GM12878 (cell line): ENCODE measurements at regions not wholly inside any gene's neighbourhood (a gene's known extent, or its start where the extent isn't known, plus 50 kb on each side); places are given as distances from the start of the nearest gene placed in this dataset.

Experiments
- ATAC-seq: fragments of 200-7000 bp; cut with Tn5 transposase; 3 replicates; pipeline ENCODE4 v1.9.1; 2020; ENCODE audit warnings: mild to moderate bottlenecking, moderate library complexity
- BruUV-seq: library from RNA; stranded (reverse); fragments of 400-500 nt; replicated peaks from 2 replicates; lab custom pipeline; 2021; lab: Mats Ljungman, UMichigan
- CTCF ChIA-PET: fragments of 300-600 bp; sonication (Branson Sonifier 250); formaldehyde crosslinking; extraction: SDS; loops from one replicate; lab custom pipeline; 2021; ENCODE audit warnings: inconsistent platforms; lab: Yijun Ruan, JAX
- POLR2A ChIA-PET: fragments of 350-600 bp; formaldehyde crosslinking; extraction: SDS; loops from one replicate; lab custom pipeline; 2021; ENCODE audit warnings: inconsistent platforms; lab: Charles Lee
- RAD21 ChIA-PET: fragments of 300-600 bp; sonication (Branson Sonifier 250); formaldehyde crosslinking; loops from one replicate; lab custom pipeline; 2023; ENCODE audit warnings: antibody characterized with exemption; ENCODE audit not compliant: unreplicated experiment; lab: Charles Lee
- SMC1A ChIA-PET: fragments of 300-600 bp; sonication (Branson Sonifier 250); formaldehyde crosslinking; loops from one replicate; lab custom pipeline; 2023; ENCODE audit not compliant: unreplicated experiment, uncharacterized antibody; lab: Charles Lee
- DNase-seq: peaks from one replicate; pipeline ENCODE4 v3.0.0-alpha.2; 2011; ENCODE audit warnings: low read depth, low spot score
- FAIRE-seq: peaks from 3 replicates; lab custom pipeline; 2011; peaks lifted over from hg19 to GRCh38; lab: Jason Lieb, UNC
- H2AFZ ChIP-seq: 2 replicates; pipeline ENCODE4 v1.6.0; 2011; ENCODE audit warnings: low read depth, low read length, control low read depth; ENCODE audit not compliant: control insufficient read depth
- H3K27ac ChIP-seq: 2 replicates; pipeline ENCODE4 v1.5.1; 2011; ENCODE audit warnings: control low read depth; ENCODE audit not compliant: control insufficient read depth, insufficient read depth
- H3K27me3 ChIP-seq, 2 experiments: replicated peaks in 1 of 2; 2 replicates each; pipeline versions ENCODE4 v1.6.0 to v1.6.1; 2011; ENCODE audit warnings: low read length in 1 of 2; ENCODE audit not compliant: control insufficient read depth in 2 of 2, insufficient read depth in 2 of 2
- H3K36me3 ChIP-seq, 2 experiments: 2 replicates each; pipeline ENCODE4 v1.5.1; 2011; ENCODE audit warnings: low read length in 1 of 2; ENCODE audit not compliant: control insufficient read depth in 2 of 2, insufficient read depth in 2 of 2
- H3K4me1 ChIP-seq: 2 replicates; pipeline ENCODE4 v1.6.1; 2011; ENCODE audit warnings: mild to moderate bottlenecking, low read length, moderate library complexity, mixed read lengths; ENCODE audit not compliant: control insufficient read depth, insufficient read depth
- H3K4me2 ChIP-seq: 2 replicates; pipeline ENCODE4 v1.6.0; 2011; ENCODE audit warnings: control low read depth; ENCODE audit not compliant: control insufficient read depth, insufficient read depth
- H3K4me3 ChIP-seq: fragments of 200-600 bp; sonication (generic); 2 replicates; pipeline ENCODE4 v1.5.1; 2016
- H3K79me2 ChIP-seq: 2 replicates; pipeline ENCODE4 v1.6.0; 2011; ENCODE audit warnings: low read length; ENCODE audit not compliant: control insufficient read depth, insufficient read depth
- H3K9ac ChIP-seq: 2 replicates; pipeline ENCODE4 v1.8.0; 2011; ENCODE audit warnings: low read length, control low read depth, mixed read lengths; ENCODE audit not compliant: control insufficient read depth, insufficient read depth
- H3K9me3 ChIP-seq: replicated peaks from 3 replicates; pipeline ENCODE4 v1.5.1; 2011; ENCODE audit warnings: mild to moderate bottlenecking, low read length; ENCODE audit not compliant: control insufficient read depth, insufficient read depth
- H4K20me1 ChIP-seq: 2 replicates; pipeline ENCODE4 v1.6.0; 2011; ENCODE audit not compliant: control insufficient read depth, insufficient read depth
- ATF7 ChIP-seq: fragments of 450-650 bp; IDR thresholded peaks from 2 replicates; pipeline ENCODE4 v1.6.1; 2016; ENCODE audit warnings: low read depth, mild to moderate bottlenecking
- BCL11A ChIP-seq: IDR thresholded peaks from 2 replicates; pipeline ENCODE4 v1.6.1; 2011; ENCODE audit warnings: low read depth, low read length
- HDAC6 ChIP-seq: fragments of 200-600 bp; sonication (generic); IDR thresholded peaks from one replicate; pipeline ENCODE4 v1.8.0; 2017; ENCODE audit warnings: antibody characterized with exemption; ENCODE audit not compliant: unreplicated experiment
- JUND ChIP-seq: IDR thresholded peaks from 2 replicates; pipeline ENCODE4 v1.6.1; 2012; ENCODE audit warnings: low read depth, mild to moderate bottlenecking, low read length, improper control_type of control experiment, moderate library complexity
- MAX ChIP-seq: IDR thresholded peaks from 2 replicates; pipeline ENCODE4 v1.6.1; 2012; ENCODE audit warnings: low read depth, low read length, improper control_type of control experiment
- MYB ChIP-seq: fragments of 150-350 bp; IDR thresholded peaks from 2 replicates; pipeline ENCODE4 v1.6.1; 2014; ENCODE audit warnings: mild to moderate bottlenecking, low read depth, low read length, borderline replicate concordance
- NFYB ChIP-seq: IDR thresholded peaks from 2 replicates; pipeline ENCODE4 v1.6.1; 2011; ENCODE audit warnings: low read depth, mild to moderate bottlenecking, low read length, improper control_type of control experiment, moderate library complexity; ENCODE audit not compliant: insufficient read depth
- PAX5 ChIP-seq: IDR thresholded peaks from 2 replicates; pipeline ENCODE4 v1.6.1; 2011; ENCODE audit warnings: low read depth, low read length, borderline replicate concordance
- PBX3 ChIP-seq: IDR thresholded peaks from 2 replicates; pipeline ENCODE4 v1.6.1; 2011; ENCODE audit warnings: mild to moderate bottlenecking, low read depth, low read length, moderate library complexity; ENCODE audit not compliant: insufficient replicate concordance
- RBBP5 ChIP-seq: fragments of 200-600 bp; sonication (generic); conservative IDR thresholded peaks from 2 replicates; pipeline ENCODE4 v1.6.1; 2016
- SMARCA5 ChIP-seq: fragments of 450-650 bp; IDR thresholded peaks from 2 replicates; pipeline ENCODE4 v1.6.1; 2017; ENCODE audit warnings: mild to moderate bottlenecking
- SREBF1 ChIP-seq: IDR thresholded peaks from 2 replicates; pipeline ENCODE4 v1.6.1; 2012; ENCODE audit warnings: mild to moderate bottlenecking, low read length
- SUZ12 ChIP-seq: fragments of 200-600 bp; sonication (generic); IDR thresholded peaks from one replicate; pipeline ENCODE4 v1.6.1; 2018; ENCODE audit warnings: antibody characterized with exemption, mild to moderate bottlenecking; ENCODE audit not compliant: unreplicated experiment
- ZBTB33 ChIP-seq: fragments of 450-650 bp; IDR thresholded peaks from 2 replicates; pipeline ENCODE4 v1.6.1; 2017; ENCODE audit warnings: mild to moderate bottlenecking
- in situ Hi-C: fragments of 300-500 bp; cut with MboI; formaldehyde crosslinking; loops from 9 replicates; pipeline ENCODE4 v1.14.3; 2018; ENCODE audit warnings: mixed read lengths
- intact Hi-C: fragments of 100-400 bp; cut with micrococcal nuclease; formaldehyde crosslinking; loops from one replicate; pipeline ENCODE4 v1.14.2; 2022; ENCODE audit not compliant: unreplicated experiment

GRCh38 chr14:23805761-23806160 is 147.8 kb upstream of the DHRS4 start:
- no peaks in the 10 kb centered on the region for H4K20me1 ChIP-seq
- ChIA-PET CTCF (no interaction called here), POLR2A (no interaction called here), SMC1A (no interaction called here), RAD21 (no interaction called here)
- no peaks in the 10 kb centered on the region for H3K27me3 ChIP-seq
- no peak overlapping the region for H3K4me2 ChIP-seq
- intact Hi-C loops: no loop called here
- FAIRE-seq (no peak), ATAC-seq (no peak), DNase-seq (no peak)
- TF ChIP-seq RBBP5 (no peak), HDAC6 (no peak), ATF7 (no peak), MAX (no peak), MYB (no peak), JUND (no peak), PAX5 (no peak), NFYB (no peak), SMARCA5 (no peak), SREBF1 (no peak), PBX3 (no peak), BCL11A (no peak), SUZ12 (no peak), ZBTB33 (no peak)
- no peak overlapping the region for H3K4me3 ChIP-seq
- BruUV-seq: no TSS peak
- in situ Hi-C loops: no loop called here
- H3K36me3 ChIP-seq: no peaks in the 10 kb centered on the region
- H2AFZ ChIP-seq: no peak overlapping the region
- H3K27ac ChIP-seq: no peak overlapping the region
- H3K9me3 ChIP-seq: no peaks in the 10 kb centered on the region
- no peaks in the 10 kb centered on the region for H3K79me2 ChIP-seq
- no peak overlapping the region for H3K9ac ChIP-seq
- no peaks in the 10 kb centered on the region for H3K4me1 ChIP-seq
